ENCODE measurements at regions not wholly inside any gene's neighbourhood (a gene's known extent, or its start where the extent isn't known, plus 50 kb on each side); places are given as distances from the start of the nearest gene placed in this dataset.

DNA sequence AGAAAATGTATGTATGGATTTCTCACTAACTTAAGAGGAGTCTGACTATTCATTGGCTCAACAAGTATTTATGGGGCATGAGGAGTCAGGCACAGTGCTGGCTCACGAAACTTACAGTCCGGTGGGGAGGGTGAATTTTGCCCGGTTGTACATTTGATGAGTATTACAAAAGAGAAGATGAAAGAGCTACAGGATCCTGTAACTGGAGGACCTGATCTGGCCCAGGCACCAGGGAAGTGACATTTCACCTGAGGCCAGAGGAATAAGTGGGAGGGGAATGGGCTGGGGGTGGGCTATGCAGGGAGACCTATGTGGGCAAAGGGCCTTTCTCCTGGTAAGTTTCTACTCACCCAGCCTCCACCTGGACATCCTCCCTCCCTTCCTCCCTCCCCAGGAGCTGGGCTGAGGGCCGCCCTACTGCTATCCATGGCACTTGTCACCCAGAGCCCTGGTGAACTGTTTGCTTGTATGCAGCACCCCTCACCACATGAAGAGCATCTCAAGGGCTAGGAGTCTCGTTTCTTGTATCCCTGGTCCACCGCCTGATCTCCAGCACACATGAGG is 101.1 kb upstream of the ZNF438 start:
- TF ChIP-seq POLR2A (IDR thresholded peaks at IDR 0.05) (no peak), POLR2AphosphoS5 (IDR thresholded peaks at IDR 0.05) (no peak), EP300 (IDR thresholded peaks at IDR 0.05) (no peak)

Data from sigmoid colon (tissue), 4 donors.